GM18502 (cell line): ENCODE measurements at regions not wholly inside any gene's neighbourhood (a gene's known extent, or its start where the extent isn't known, plus 50 kb on each side); places are given as distances from the start of the nearest gene placed in this dataset.
"Not testable (repeated sequence)": the region's sequence is repeated elsewhere in the genome, so short reads cannot be mapped to it uniquely, and the experiment has no call there.

Source experiments
- ATAC-seq: cut with Tn5 transposase; IDR thresholded peaks from one replicate; pipeline ENCODE4 v1.9.1; 2021; ENCODE audit warnings: mild to moderate bottlenecking; ENCODE audit not compliant: unreplicated experiment, poor library complexity

GRCh38 chr1:143845193-143845592 is 126.6 kb downstream of the FAM72C start:
- not testable (repeated sequence) for ATAC-seq

- ATAC-seq: not testable (repeated sequence)
These were observed 129.7 kb downstream of the FAM72C start for GRCh38 chr1:143842058-143842457.

- not testable (repeated sequence) for ATAC-seq
These were observed 132.6 kb downstream of the FAM72C start for GRCh38 chr1:143839182-143839581.

GRCh38 chr1:143838598-143838929 is 133.2 kb downstream of the FAM72C start:
- ATAC-seq: not testable (repeated sequence)

- not testable (repeated sequence) for ATAC-seq
These were observed 133.7 kb downstream of the FAM72C start for GRCh38 chr1:143837924-143838597.

- not testable (repeated sequence) for ATAC-seq
These were observed 138.4 kb downstream of the FAM72C start for GRCh38 chr1:143833376-143833775.

GRCh38 chr1:143832379-143832716 is 139.4 kb downstream of the FAM72C start:
- not testable (repeated sequence) for ATAC-seq

- ATAC-seq: not testable (repeated sequence)
These were observed 140.1 kb downstream of the FAM72C start for GRCh38 chr1:143831479-143832378.

GRCh38 chr1:143826162-143826561 is 145.6 kb downstream of the FAM72C start:
- not testable (repeated sequence) for ATAC-seq

- not testable (repeated sequence) for ATAC-seq
These were observed 147.5 kb downstream of the FAM72C start for GRCh38 chr1:143824266-143824665.

GRCh38 chr1:143820058-143820457 is 151.7 kb downstream of the FAM72C start:
- not testable (repeated sequence) for ATAC-seq

- not testable (repeated sequence) for ATAC-seq
These were observed 155.4 kb downstream of the FAM72C start for GRCh38 chr1:143816369-143816768.

GRCh38 chr1:143805374-143805773 is 166.4 kb downstream of the FAM72C start:
- not testable (repeated sequence) for ATAC-seq

GRCh38 chr1:143804707-143805356 is 167.0 kb downstream of the FAM72C start:
- not testable (repeated sequence) for ATAC-seq

- peak; percentile 39 for ATAC-seq
These were observed 167.8 kb downstream of the FAM72C start for GRCh38 chr1:143803927-143804411.

- peak; percentile 52 for ATAC-seq
These were observed 168.7 kb downstream of the FAM72C start for GRCh38 chr1:143803095-143803494.

GRCh38 chr1:143799568-143800187 is 172.1 kb downstream of the FAM72C start:
- peak; percentile 66 for ATAC-seq

GRCh38 chr1:143796369-143796768 is 175.4 kb downstream of the FAM72C start:
- ATAC-seq: not testable (repeated sequence)

GRCh38 chr1:143792047-143792937 is 179.5 kb downstream of the FAM72C start:
- ATAC-seq: not testable (repeated sequence)
